ENCODE measurements at regions not wholly inside any gene's neighbourhood (a gene's known extent, or its start where the extent isn't known, plus 50 kb on each side); places are given as distances from the start of the nearest gene placed in this dataset.

DNA sequence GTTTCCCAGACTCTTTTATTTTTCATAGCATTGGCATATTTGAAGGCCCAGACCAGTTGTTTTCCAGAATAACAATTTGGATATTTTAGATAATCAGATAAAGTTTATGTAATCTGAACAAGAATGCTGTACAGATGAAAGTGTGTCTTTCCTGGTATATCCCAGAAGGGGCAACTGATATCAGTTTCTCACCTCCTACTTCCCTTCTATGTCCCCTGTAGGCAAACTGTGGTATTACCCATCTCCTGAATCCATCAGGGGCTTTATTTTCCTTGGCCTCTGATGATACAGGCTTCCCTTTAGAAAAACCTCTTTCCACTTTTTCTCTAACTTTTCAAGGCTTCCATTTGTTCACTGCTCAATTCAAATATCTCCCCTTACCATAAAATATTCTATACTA is 87.5 kb upstream of the RGS1 start:
- Mint-ChIP-seq H3K9me3 (ENCODE audit: insufficient read depth) (no peaks in the 10 kb centered on the region), H3K4me1 (peaks cover 6% of the 10 kb centered on the region), H3K27ac (no peak overlapping the region), H3K27me3 (no peaks in the 10 kb centered on the region), H3K4me3 (no peak overlapping the region)
- no peak overlapping the region for H3K4me3 ChIP-seq (ENCODE audit: control extremely low read depth in 1 of 5, extremely low read depth in 1 of 5, insufficient read depth in 1 of 5, low read depth in 2 of 5, low read length in 4 of 5)
- H3K27me3 ChIP-seq (replicated peaks in 1 of 4; ENCODE audit: control extremely low read depth in 1 of 4, control insufficient read depth in 3 of 4, insufficient read depth in 4 of 4, low read length in 3 of 4), result peaks cover 0 to 2% (median 0%) of the 10 kb centered on the region in 4 experiments
- no peaks in the 10 kb centered on the region for H4K20me1 ChIP-seq (ENCODE audit: control insufficient read depth, insufficient read depth, low read length, poor library complexity, severe bottlenecking)
- no peak overlapping the region for H2AFZ ChIP-seq (ENCODE audit: insufficient read depth, low read depth, low read length, poor library complexity, severe bottlenecking)
- DNase-seq (no peak), ATAC-seq (ENCODE audit: low read depth) (no peak)
- TF ChIP-seq, protein P1, sequence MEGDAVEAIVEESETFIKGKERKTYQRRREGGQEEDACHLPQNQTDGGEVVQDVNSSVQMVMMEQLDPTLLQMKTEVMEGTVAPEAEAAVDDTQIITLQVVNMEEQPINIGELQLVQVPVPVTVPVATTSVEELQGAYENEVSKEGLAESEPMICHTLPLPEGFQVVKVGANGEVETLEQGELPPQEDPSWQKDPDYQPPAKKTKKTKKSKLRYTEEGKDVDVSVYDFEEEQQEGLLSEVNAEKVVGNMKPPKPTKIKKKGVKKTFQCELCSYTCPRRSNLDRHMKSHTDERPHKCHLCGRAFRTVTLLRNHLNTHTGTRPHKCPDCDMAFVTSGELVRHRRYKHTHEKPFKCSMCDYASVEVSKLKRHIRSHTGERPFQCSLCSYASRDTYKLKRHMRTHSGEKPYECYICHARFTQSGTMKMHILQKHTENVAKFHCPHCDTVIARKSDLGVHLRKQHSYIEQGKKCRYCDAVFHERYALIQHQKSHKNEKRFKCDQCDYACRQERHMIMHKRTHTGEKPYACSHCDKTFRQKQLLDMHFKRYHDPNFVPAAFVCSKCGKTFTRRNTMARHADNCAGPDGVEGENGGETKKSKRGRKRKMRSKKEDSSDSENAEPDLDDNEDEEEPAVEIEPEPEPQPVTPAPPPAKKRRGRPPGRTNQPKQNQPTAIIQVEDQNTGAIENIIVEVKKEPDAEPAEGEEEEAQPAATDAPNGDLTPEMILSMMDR (IDR thresholded peaks at IDR 0.05), result no peak
- TF ChIP-seq EZH2 (IDR thresholded peaks at IDR 0.05; ENCODE audit: borderline replicate concordance, insufficient read depth, low read depth, low read length, poor library complexity, severe bottlenecking), result no peak
- no peaks in the 10 kb centered on the region for H3K4me1 ChIP-seq (ENCODE audit: control insufficient read depth in 2 of 2, insufficient read depth in 2 of 2, low read length in 2 of 2)
- no peaks in the 10 kb centered on the region for H3K9me3 ChIP-seq (ENCODE audit: control extremely low read depth in 1 of 3, control insufficient read depth in 2 of 3, insufficient read depth in 1 of 3, low read length in 2 of 3)
- H3K79me2 ChIP-seq (ENCODE audit: control insufficient read depth, insufficient read depth, low read length), result no peaks in the 10 kb centered on the region
- ChIA-PET CTCF (interaction anchor here (1.0 kb wide), 1 partner anchor 10 kb away, joined by 3 read pairs; no protein-coding TSS in a partner anchor), POLR2A (no interaction called here)
- no peak overlapping the region for H3K9ac ChIP-seq (ENCODE audit: low read length)
- H3K36me3 ChIP-seq (replicated peaks in 1 of 2; ENCODE audit: control extremely low read depth in 1 of 2, control insufficient read depth in 1 of 2, extremely low read depth in 1 of 2, insufficient read depth in 2 of 2, low read length in 1 of 2), result no peaks in the 10 kb centered on the region
- no peak overlapping the region for H3K27ac ChIP-seq (ENCODE audit: low read length in 2 of 2)
- intact Hi-C loops (cut with micrococcal nuclease), result no loop called here
- no peak overlapping the region for H3K4me2 ChIP-seq (replicated peaks; ENCODE audit: low read depth, low read length, poor library complexity, severe bottlenecking)

DNA sequence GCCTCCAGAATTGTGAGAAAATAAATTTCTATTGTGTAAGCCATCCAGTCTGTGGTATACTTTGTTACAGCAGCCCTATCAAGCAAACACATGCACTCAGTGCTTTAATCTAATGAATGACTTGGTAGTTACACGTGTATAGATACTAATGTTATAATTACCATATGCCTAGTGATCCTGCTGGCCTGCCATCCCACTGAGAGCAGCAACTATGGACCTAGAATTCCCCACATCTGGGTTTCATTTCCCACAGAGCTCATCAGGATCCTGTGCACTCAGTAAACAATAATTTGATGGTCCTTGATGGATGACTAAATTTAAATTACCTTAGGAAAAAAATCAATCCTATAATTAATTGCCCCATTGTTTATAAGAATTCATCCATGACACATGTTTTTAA is 86.5 kb upstream of the RGS1 start:
- intact Hi-C loops (cut with micrococcal nuclease), result no loop called here
- TF ChIP-seq EZH2 (IDR thresholded peaks at IDR 0.05; ENCODE audit: borderline replicate concordance, insufficient read depth, low read depth, low read length, poor library complexity, severe bottlenecking), result no peak
- TF ChIP-seq, protein P1 (IDR thresholded peaks at IDR 0.05), result no peak
- DNase-seq (no peak), ATAC-seq (ENCODE audit: low read depth) (no peak)
- H3K9me3 ChIP-seq (ENCODE audit: control extremely low read depth in 1 of 3, control insufficient read depth in 2 of 3, insufficient read depth in 1 of 3, low read length in 2 of 3), result no peaks in the 10 kb centered on the region
- no peak overlapping the region for H3K27ac ChIP-seq (ENCODE audit: low read length in 2 of 2)
- CTCF ChIA-PET, result interaction anchor here (1.2 to 1.5 kb wide), 2 partner anchors 15 to 88 kb away, joined by 4 read pairs; no protein-coding TSS in a partner anchor
- WGBS (ENCODE audit: insufficient coverage), result no CpG with 5 or more reads among the region's 1 CpG
- H4K20me1 ChIP-seq (ENCODE audit: control insufficient read depth, insufficient read depth, low read length, poor library complexity, severe bottlenecking), result no peaks in the 10 kb centered on the region
- H3K79me2 ChIP-seq (ENCODE audit: control insufficient read depth, insufficient read depth, low read length), result no peaks in the 10 kb centered on the region
- no peaks in the 10 kb centered on the region for H3K4me1 ChIP-seq (ENCODE audit: control insufficient read depth in 2 of 2, insufficient read depth in 2 of 2, low read length in 2 of 2)
- no peak overlapping the region for H3K4me3 ChIP-seq (ENCODE audit: control extremely low read depth in 1 of 5, extremely low read depth in 1 of 5, insufficient read depth in 1 of 5, low read depth in 2 of 5, low read length in 4 of 5)
- peaks cover 0 to 2% (median 0%) of the 10 kb centered on the region in 4 experiments for H3K27me3 ChIP-seq (replicated peaks in 1 of 4; ENCODE audit: control extremely low read depth in 1 of 4, control insufficient read depth in 3 of 4, insufficient read depth in 4 of 4, low read length in 3 of 4)
- Mint-ChIP-seq H3K9me3 (ENCODE audit: insufficient read depth) (no peaks in the 10 kb centered on the region), H3K27me3 (no peaks in the 10 kb centered on the region), H3K4me1 (peaks cover 6% of the 10 kb centered on the region), H3K4me3 (no peak overlapping the region), H3K27ac (no peak overlapping the region)
- H3K4me2 ChIP-seq (replicated peaks; ENCODE audit: low read depth, low read length, poor library complexity, severe bottlenecking), result no peak overlapping the region
- no peaks in the 10 kb centered on the region for H3K36me3 ChIP-seq (replicated peaks in 1 of 2; ENCODE audit: control extremely low read depth in 1 of 2, control insufficient read depth in 1 of 2, extremely low read depth in 1 of 2, insufficient read depth in 2 of 2, low read length in 1 of 2)
- H2AFZ ChIP-seq (ENCODE audit: insufficient read depth, low read depth, low read length, poor library complexity, severe bottlenecking), result no peak overlapping the region
- POLR2A ChIA-PET, result no interaction called here
- H3K9ac ChIP-seq (ENCODE audit: low read length), result no peak overlapping the region

All from B cell (primary cell).